Ishikawa (cell line): ENCODE measurements at regions not wholly inside any gene's neighbourhood (a gene's known extent, or its start where the extent isn't known, plus 50 kb on each side); places are given as distances from the start of the nearest gene placed in this dataset.

ENCODE experiments used
- CREB1 ChIP-seq: IDR thresholded peaks from 2 replicates; pipeline ENCODE4 v1.6.1; 2012; ENCODE audit warnings: low read depth
- MAX ChIP-seq: IDR thresholded peaks from 2 replicates; pipeline ENCODE4 v1.6.1; 2012
- REST ChIP-seq: IDR thresholded peaks from 2 replicates; pipeline ENCODE4 v1.6.1; 2012; ENCODE audit warnings: low read depth, mild to moderate bottlenecking

- TF ChIP-seq REST: no peak
- no peak for TF ChIP-seq MAX
- no peak for TF ChIP-seq CREB1
Observed at GRCh38 chr3:150049317-150049716, 78.6 kb upstream of the PFN2 start.
